Cardiac muscle cell (in vitro differentiated cells and primary cell): ENCODE measurements at regions not wholly inside any gene's neighbourhood (a gene's known extent, or its start where the extent isn't known, plus 50 kb on each side); places are given as distances from the start of the nearest gene placed in this dataset.

Experiments
- DNase-seq, 2 donors: peaks; one replicate each; pipeline versions ENCODE4 v3.0.0 to v3.0.0-alpha.2; 2010 to 2017; ENCODE audit warnings: low read depth in 1 of 2, low spot score in 1 of 2
- H3K27ac ChIP-seq: fragments of 200-600 bp; sonication (generic); 2 replicates; pipeline ENCODE4 v1.5.1; 2016
- H3K27me3 ChIP-seq: fragments of 200-600 bp; sonication (generic); 2 replicates; pipeline ENCODE4 v1.6.0; 2016; ENCODE audit warnings: control low read depth
- H3K36me3 ChIP-seq: fragments of 200-600 bp; sonication (generic); 2 replicates; pipeline ENCODE4 v1.5.1; 2016; ENCODE audit warnings: control low read depth
- H3K4me1 ChIP-seq: fragments of 200-600 bp; sonication (generic); 2 replicates; pipeline ENCODE4 v1.8.1; 2017; ENCODE audit warnings: low read depth, mild to moderate bottlenecking, mixed run types
- H3K4me3 ChIP-seq: fragments of 200-600 bp; sonication (generic); 2 replicates; pipeline ENCODE4 v1.5.1; 2016; ENCODE audit warnings: mild to moderate bottlenecking
- H3K9me3 ChIP-seq: fragments of 200-600 bp; sonication (generic); 2 replicates; pipeline ENCODE4 v1.5.1; 2017; ENCODE audit warnings: low read depth, mild to moderate bottlenecking, control low read depth
- TF ChIP-seq, protein P1 (sequence below): IDR thresholded peaks from 2 replicates; pipeline ENCODE4 v1.5.1; 2012; ENCODE audit warnings: low read depth, mild to moderate bottlenecking, low read length

- H3K27ac ChIP-seq = no peak overlapping the region
- no peaks in the 10 kb centered on the region for H3K27me3 ChIP-seq
- no peak for DNase-seq
- H3K36me3 ChIP-seq = no peaks in the 10 kb centered on the region
- no peaks in the 10 kb centered on the region for H3K4me1 ChIP-seq
- no peaks in the 10 kb centered on the region for H3K9me3 ChIP-seq
- TF ChIP-seq, protein P1, sequence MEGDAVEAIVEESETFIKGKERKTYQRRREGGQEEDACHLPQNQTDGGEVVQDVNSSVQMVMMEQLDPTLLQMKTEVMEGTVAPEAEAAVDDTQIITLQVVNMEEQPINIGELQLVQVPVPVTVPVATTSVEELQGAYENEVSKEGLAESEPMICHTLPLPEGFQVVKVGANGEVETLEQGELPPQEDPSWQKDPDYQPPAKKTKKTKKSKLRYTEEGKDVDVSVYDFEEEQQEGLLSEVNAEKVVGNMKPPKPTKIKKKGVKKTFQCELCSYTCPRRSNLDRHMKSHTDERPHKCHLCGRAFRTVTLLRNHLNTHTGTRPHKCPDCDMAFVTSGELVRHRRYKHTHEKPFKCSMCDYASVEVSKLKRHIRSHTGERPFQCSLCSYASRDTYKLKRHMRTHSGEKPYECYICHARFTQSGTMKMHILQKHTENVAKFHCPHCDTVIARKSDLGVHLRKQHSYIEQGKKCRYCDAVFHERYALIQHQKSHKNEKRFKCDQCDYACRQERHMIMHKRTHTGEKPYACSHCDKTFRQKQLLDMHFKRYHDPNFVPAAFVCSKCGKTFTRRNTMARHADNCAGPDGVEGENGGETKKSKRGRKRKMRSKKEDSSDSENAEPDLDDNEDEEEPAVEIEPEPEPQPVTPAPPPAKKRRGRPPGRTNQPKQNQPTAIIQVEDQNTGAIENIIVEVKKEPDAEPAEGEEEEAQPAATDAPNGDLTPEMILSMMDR = no peak
- no peak overlapping the region for H3K4me3 ChIP-seq
Observed at GRCh38 chr10:80730522-80730921, 192.8 kb downstream of the SH2D4B start.

GRCh38 chr10:80734589-80734988 lies 196.9 kb downstream of the SH2D4B start:
- TF ChIP-seq, protein P1 = no peak
- Histone ChIP-seq H3K4me3 (no peak overlapping the region), H3K36me3 (no peaks in the 10 kb centered on the region), H3K27ac (no peak overlapping the region), H3K4me1 (peaks cover 8% of the 10 kb centered on the region), H3K27me3 (no peaks in the 10 kb centered on the region), H3K9me3 (no peaks in the 10 kb centered on the region)
- DNase-seq = no peak

DNA sequence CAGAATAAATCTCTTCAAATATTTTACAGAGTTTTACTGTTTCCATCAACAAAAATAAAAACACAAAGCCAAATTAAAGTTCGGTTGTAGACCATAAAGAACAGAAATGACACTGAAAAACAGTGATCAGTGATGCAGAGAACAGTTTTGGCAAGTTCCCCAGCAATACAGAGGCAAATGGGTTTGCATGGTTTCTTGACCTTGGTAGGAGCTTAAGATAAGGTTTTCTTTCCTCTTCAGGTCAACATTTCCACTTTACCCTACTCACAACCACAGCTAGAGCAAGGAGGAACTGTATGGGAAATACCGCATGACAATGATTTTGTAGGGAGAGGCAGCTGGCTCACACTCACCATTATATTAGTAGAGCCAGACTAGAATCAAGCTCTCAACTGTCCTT lies 199.5 kb downstream of the SH2D4B start:
- Histone ChIP-seq H3K27me3 (no peaks in the 10 kb centered on the region), H3K4me3 (no peak overlapping the region), H3K4me1 (peaks cover 8% of the 10 kb centered on the region), H3K27ac (no peak overlapping the region), H3K36me3 (no peaks in the 10 kb centered on the region), H3K9me3 (no peaks in the 10 kb centered on the region)
- DNase-seq = no peak
- TF ChIP-seq, protein P1 = no peak

DNA sequence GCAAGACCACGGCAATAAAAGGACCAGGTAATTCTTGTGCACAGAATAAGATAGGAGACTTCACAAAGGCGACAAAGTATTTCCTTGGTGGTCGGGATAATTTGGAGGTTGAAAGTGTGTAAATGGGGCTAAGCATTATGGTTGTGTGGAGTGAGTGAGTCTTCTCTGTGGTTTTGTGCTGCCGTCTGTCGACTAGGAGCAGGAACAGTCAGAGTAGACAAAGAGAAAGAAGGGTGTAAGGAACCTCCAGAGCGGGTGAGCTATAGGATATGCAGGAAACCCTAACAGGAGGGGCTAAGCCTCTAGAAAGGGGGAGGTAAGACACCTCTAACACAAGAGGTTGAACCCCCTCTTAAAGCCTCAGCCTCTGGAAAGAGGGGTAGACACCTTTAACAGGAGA lies 201.6 kb downstream of the SH2D4B start:
- TF ChIP-seq, protein P1 = no peak
- H3K4me3 ChIP-seq = no peak overlapping the region
- H3K9me3 ChIP-seq = no peaks in the 10 kb centered on the region

DNA sequence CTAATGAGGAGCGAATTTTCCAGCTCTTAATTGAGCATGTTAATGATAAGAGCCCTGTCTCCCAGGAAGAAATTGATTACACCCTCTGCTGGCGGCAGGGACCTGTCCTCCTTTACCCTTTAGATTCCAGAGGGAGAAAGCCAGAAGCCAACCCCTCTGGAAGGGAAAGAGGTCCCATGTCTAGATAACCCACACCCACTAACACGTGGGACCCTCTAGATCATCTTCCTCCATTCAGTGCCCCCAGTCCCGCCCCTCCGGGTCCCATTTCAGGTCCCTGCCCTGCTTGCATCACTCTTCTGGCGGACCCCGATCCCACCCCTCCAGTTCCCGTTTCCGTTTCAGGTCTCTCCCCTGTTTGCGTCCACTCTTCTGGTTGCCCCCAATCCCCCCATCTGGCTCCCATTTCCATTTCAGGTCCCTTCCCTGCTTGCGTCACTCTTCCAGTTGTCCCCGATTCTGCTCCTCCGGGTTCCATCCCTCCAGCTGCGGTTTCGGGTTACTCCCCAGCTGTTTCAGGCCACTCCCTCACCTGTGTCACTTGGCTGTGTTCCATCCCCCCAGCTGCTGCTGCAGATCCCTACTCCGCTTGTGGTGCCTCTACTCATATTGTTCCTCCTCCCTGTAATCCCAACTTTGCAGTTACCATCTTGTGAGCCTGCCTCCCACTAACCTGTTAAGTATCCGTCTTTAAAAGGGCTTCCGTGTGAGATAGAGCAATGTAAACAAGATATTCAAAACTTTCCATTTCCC lies 202.4 kb downstream of the SH2D4B start:
- Histone ChIP-seq H3K4me3 (no peak overlapping the region), H3K27me3 (no peaks in the 10 kb centered on the region), H3K9me3 (no peaks in the 10 kb centered on the region), H3K27ac (no peak overlapping the region), H3K4me1 (peaks cover 8% of the 10 kb centered on the region), H3K36me3 (no peaks in the 10 kb centered on the region)
- no peak for DNase-seq
- TF ChIP-seq, protein P1 = no peak

More for the DNA sequence above, 201.6 kb downstream of the SH2D4B start:
- DNase-seq = no peak
- Histone ChIP-seq H3K27me3 (no peaks in the 10 kb centered on the region), H3K36me3 (no peaks in the 10 kb centered on the region), H3K4me1 (peaks cover 8% of the 10 kb centered on the region), H3K27ac (no peak overlapping the region)
